B cell (primary cell): ENCODE measurements at regions not wholly inside any gene's neighbourhood (a gene's known extent, or its start where the extent isn't known, plus 50 kb on each side); places are given as distances from the start of the nearest gene placed in this dataset.

Source experiments
- CTCF ChIP-seq: fragments of 200-600 bp; IDR thresholded peaks from one replicate; pipeline ENCODE4 v1.8.0; 2022; ENCODE audit warnings: antibody characterized with exemption, mild to moderate bottlenecking
- EZH2 ChIP-seq: IDR thresholded peaks from 2 replicates; pipeline ENCODE4 v1.6.1; 2012; ENCODE audit warnings: borderline replicate concordance, low read depth, mild to moderate bottlenecking, moderate library complexity, low read length; ENCODE audit not compliant: insufficient read depth, poor library complexity, severe bottlenecking

- TF ChIP-seq CTCF, result no peak
- TF ChIP-seq EZH2, result no peak
Observed at GRCh38 chr11:112623057-112623456, 338.2 kb upstream of the NCAM1 start.
